ENCODE measurements at regions not wholly inside any gene's neighbourhood (a gene's known extent, or its start where the extent isn't known, plus 50 kb on each side); places are given as distances from the start of the nearest gene placed in this dataset.

DNA sequence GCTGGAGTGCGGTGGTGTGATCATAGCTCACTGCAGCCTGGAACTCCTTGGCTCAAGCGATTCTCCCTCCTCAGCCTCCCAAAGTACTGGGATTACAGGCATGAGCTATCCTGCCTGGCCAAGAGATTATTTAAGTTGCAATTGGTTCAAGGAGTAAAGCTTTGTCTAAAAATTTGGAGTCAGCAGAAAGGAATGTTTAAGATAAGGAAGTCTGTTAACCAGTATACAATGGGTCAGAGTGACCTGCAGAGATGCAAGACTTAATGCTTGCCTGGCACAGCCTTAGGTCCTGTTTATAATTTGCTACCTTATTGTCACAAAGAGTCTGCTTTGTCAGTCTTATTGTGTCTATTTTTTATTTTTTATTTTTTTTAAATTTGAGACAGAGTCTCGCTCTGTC is 826.2 kb downstream of the NLGN4X start:
- Mint-ChIP-seq H3K9me3 (no peaks in the 10 kb centered on the region), H3K27ac (no peak overlapping the region), H3K4me1 (ENCODE audit: low read depth) (no peaks in the 10 kb centered on the region), H3K36me3 (ENCODE audit: low read depth) (no peaks in the 10 kb centered on the region), H3K27me3 (no peaks in the 10 kb centered on the region), H3K4me3 (no peak overlapping the region)
- intact Hi-C loops (cut with micrococcal nuclease), result no loop called here

DNA sequence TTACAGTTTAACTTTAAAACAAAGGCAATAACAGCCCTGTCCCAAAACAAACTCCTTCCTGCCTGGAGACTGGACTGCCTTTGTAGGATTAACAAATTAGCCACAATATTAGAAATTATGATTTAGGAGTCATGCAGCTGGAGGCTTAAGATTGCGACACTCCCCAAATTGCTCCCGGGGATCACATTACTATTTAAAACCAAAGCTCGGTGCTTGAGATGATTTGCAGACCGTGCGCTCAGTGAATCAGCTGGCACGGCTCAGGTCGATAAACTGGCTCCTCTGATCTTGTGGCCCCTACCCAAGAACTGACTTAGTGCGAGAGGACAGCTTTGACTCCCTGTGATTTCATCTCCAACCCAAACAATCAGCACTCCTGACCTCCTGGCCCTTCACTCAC is 829.3 kb downstream of the NLGN4X start:
- Mint-ChIP-seq H3K36me3 (ENCODE audit: low read depth) (no peaks in the 10 kb centered on the region), H3K4me3 (no peak overlapping the region), H3K9me3 (no peaks in the 10 kb centered on the region), H3K4me1 (ENCODE audit: low read depth) (no peaks in the 10 kb centered on the region), H3K27ac (no peak overlapping the region), H3K27me3 (no peaks in the 10 kb centered on the region)
- intact Hi-C loops (cut with micrococcal nuclease), result no loop called here

DNA sequence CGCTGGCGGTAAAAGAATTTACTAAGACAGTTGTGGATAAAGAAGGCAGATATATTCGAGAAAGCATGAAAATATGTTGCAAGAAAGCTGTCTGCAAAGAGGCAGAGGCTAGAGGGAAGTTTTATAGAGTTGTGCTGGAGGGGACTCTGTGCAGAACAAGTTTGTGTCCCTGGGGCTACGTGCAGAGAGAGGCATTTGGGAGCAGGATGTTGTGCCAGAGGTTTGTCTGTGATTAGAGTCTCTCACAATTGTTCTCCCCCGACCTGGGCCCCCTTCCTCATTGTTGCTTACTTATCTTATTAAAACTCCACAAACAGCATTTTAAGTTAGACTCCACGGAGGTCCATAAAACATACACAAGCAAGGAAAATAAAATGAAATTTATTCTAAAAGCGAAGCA is 831.3 kb downstream of the NLGN4X start:
- H3K4me1 Mint-ChIP-seq (ENCODE audit: low read depth), result no peaks in the 10 kb centered on the region
- no peaks in the 10 kb centered on the region for H3K36me3 Mint-ChIP-seq (ENCODE audit: low read depth)
- no peak overlapping the region for H3K4me3 Mint-ChIP-seq
- H3K27ac Mint-ChIP-seq, result no peak overlapping the region
- H3K27me3 Mint-ChIP-seq, result no peaks in the 10 kb centered on the region
- no peaks in the 10 kb centered on the region for H3K9me3 Mint-ChIP-seq
- intact Hi-C loops (cut with micrococcal nuclease), result no loop called here

DNA sequence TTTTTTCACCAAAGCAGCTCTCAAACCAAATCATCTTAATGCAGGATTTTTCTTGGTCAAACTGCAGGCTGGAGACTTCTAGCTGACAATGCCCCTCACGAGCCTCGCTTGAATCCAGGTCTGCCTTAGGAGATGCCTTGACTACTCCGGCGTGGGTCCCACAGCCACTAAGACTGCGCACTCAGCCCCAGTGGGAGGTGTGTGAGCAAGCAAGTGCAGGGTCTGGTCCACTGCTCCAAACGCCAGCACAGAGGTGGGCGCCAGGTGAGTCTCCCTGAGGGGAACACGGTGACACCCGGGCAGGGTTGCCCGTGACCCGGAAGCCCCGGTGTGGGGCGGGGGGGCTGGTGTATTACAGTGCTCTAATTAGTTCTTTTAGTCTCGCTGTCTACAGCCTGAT is 838.3 kb downstream of the NLGN4X start:
- no peaks in the 10 kb centered on the region for H3K27me3 Mint-ChIP-seq
- no peak overlapping the region for H3K4me3 Mint-ChIP-seq
- H3K4me1 Mint-ChIP-seq (ENCODE audit: low read depth), result no peaks in the 10 kb centered on the region
- H3K27ac Mint-ChIP-seq, result no peak overlapping the region
- H3K36me3 Mint-ChIP-seq (ENCODE audit: low read depth), result no peaks in the 10 kb centered on the region
- intact Hi-C loops (cut with micrococcal nuclease), result no loop called here
- no peaks in the 10 kb centered on the region for H3K9me3 Mint-ChIP-seq

DNA sequence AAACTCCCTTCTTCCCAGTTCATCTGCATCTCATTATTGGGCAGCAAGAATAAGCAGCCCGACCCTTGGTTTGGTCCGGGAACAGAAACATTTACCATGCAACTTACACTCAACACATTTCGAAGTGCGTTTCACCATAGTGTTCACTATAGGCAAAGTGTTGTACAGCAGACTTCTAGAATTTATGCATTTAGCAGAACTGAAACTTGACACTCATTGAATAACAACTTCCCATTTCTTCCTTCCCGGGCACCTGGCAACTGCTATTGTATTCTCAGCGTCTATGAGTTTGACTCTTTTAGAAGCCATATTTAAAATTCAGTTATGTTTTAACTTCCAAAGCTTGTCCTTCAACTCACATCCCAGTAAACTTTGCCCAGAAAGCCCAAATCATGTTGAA is 840.6 kb downstream of the NLGN4X start:
- H3K27ac Mint-ChIP-seq, result no peak overlapping the region
- no peaks in the 10 kb centered on the region for H3K9me3 Mint-ChIP-seq
- H3K27me3 Mint-ChIP-seq, result no peaks in the 10 kb centered on the region
- no peak overlapping the region for H3K4me3 Mint-ChIP-seq
- intact Hi-C loops (cut with micrococcal nuclease), result no loop called here
- no peaks in the 10 kb centered on the region for H3K36me3 Mint-ChIP-seq (ENCODE audit: low read depth)
- no peaks in the 10 kb centered on the region for H3K4me1 Mint-ChIP-seq (ENCODE audit: low read depth)

DNA sequence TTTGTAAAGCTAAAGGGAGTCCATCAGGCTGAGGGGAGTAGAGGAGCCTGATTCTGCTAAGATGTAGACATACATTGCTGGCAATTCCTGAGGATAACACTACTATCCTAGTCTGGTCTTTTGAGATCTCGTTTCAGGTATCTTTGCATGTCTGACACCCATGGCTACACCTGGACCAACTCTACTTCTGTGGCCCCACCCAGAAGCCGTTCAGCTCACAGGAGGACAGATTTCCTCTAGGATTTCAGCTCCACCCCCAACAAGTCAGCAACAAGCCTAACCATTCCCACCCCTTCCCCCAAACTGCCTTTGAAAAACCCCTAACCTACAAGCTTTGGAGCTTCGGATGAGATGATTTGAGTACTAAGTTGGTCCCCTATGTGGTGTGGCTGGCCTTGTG is 848.2 kb downstream of the NLGN4X start:
- no peaks in the 10 kb centered on the region for H3K36me3 Mint-ChIP-seq (ENCODE audit: low read depth)
- no peaks in the 10 kb centered on the region for H3K9me3 Mint-ChIP-seq
- intact Hi-C loops (cut with micrococcal nuclease), result no loop called here
- no peaks in the 10 kb centered on the region for H3K27me3 Mint-ChIP-seq
- H3K4me1 Mint-ChIP-seq (ENCODE audit: low read depth), result no peaks in the 10 kb centered on the region
- H3K27ac Mint-ChIP-seq, result no peak overlapping the region
- H3K4me3 Mint-ChIP-seq, result no peak overlapping the region

DNA sequence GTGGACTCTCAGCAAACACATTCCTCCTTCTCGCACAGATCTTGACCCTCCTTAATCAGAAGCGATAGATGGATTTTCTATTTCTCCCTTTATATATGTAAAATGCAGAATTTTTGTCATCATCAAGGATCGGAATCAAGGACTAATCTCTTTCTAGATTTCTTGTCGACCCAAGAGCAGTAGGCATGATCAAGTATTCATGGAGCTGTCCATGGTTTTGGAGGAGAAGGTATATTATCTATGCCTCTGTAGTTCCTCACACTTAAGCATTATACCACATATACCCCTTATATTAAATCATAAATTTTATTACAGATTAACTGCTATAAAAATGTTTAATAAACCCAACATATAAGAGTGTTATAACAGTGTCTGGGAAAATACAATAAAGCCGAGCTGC is 886.8 kb downstream of the NLGN4X start:
- Mint-ChIP-seq H3K27ac (no peak overlapping the region), H3K4me1 (ENCODE audit: low read depth) (no peaks in the 10 kb centered on the region), H3K9me3 (peaks cover 15% of the 10 kb centered on the region), H3K4me3 (no peak overlapping the region), H3K36me3 (ENCODE audit: low read depth) (no peaks in the 10 kb centered on the region), H3K27me3 (no peaks in the 10 kb centered on the region)
- intact Hi-C loops (cut with micrococcal nuclease), result no loop called here

DNA sequence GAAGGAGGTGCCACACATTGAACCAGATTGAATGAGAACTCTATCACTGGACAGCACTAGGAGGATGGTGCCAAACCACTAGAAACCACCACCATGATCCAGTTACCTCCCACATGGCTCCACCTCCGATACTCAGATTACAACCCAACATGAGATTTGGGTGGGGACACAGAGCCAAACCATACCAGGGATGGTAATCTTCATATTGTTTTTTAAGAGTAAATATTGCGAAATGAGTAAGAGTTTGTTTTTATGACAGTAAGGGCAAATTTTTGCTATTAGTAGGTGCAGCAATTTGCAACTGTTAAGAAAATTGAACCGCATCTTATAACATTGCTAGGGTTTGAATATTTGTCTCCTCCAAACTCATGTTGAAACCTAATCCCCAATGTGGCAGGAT is 891.5 kb downstream of the NLGN4X start:
- Mint-ChIP-seq H3K36me3 (ENCODE audit: low read depth) (no peaks in the 10 kb centered on the region), H3K9me3 (peaks cover 13% of the 10 kb centered on the region), H3K27me3 (no peaks in the 10 kb centered on the region), H3K4me3 (no peak overlapping the region), H3K4me1 (ENCODE audit: low read depth) (no peaks in the 10 kb centered on the region), H3K27ac (no peak overlapping the region)
- intact Hi-C loops (cut with micrococcal nuclease), result no loop called here

DNA sequence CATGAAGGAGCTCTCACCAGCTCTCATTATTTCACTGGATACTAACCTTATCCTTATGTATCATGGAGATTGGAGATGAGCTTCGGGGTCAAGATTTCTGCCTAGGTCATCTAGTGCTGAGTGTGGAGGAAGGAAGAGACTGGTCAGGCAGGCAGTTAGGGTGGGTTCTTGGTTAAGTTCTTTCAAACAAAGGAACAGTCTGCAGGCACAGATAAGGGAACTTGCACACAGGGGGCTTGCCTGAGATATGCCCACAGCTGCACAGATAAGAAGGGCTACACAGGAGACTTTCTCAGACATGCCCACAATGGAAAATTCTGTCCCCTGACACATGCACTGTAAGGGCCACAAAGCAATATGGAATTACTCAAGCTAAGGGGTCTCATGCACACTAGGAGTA is 904.1 kb downstream of the NLGN4X start:
- Mint-ChIP-seq H3K27ac (no peak overlapping the region), H3K27me3 (no peaks in the 10 kb centered on the region), H3K4me3 (no peak overlapping the region), H3K36me3 (ENCODE audit: low read depth) (no peaks in the 10 kb centered on the region), H3K4me1 (ENCODE audit: low read depth) (no peaks in the 10 kb centered on the region), H3K9me3 (peaks cover 11% of the 10 kb centered on the region)
- intact Hi-C loops (cut with micrococcal nuclease), result no loop called here

DNA sequence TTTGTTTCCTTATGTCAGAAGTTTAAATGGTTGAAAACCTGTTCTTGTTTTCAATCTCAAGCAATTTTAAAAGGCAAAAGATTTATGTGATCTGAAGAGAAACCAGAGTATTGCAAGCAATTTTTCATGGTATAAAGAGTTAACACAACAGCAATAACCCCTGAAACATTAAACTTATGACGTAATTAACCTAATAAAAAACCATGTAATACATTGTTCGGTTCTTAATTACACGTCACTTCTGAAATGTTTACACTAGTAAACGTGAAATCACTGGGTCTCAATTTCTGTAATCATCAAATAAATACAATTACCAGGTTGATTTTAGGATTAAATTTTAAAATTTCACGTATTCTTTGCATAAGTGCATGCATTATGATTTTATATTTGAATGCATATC is 914.5 kb downstream of the NLGN4X start:
- H3K9me3 Mint-ChIP-seq, result no peaks in the 10 kb centered on the region

DNA sequence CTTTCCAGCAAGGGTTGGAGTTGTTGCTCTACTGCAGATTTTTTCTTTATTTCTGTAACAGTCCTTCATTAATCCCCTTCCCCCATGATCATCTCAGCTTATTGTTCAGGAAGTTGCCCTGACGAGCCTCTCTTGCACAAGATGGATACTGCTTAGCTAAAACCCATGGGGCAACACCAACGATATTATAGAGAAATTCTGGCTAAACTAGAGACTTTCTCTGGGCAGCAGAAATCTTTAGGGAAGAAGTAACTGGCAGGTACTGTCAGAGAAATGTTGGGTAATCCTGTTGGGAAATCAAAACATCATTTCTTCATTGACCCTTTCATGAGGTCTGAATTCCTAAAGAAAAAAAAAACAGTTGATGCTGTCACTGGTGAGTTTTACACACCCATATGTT is 921.3 kb downstream of the NLGN4X start:
- H3K27ac Mint-ChIP-seq, result no peak overlapping the region

More for the DNA sequence above, 914.5 kb downstream of the NLGN4X start:
- Mint-ChIP-seq H3K4me1 (ENCODE audit: low read depth) (no peaks in the 10 kb centered on the region), H3K27ac (no peak overlapping the region), H3K36me3 (ENCODE audit: low read depth) (no peaks in the 10 kb centered on the region), H3K4me3 (no peak overlapping the region), H3K27me3 (no peaks in the 10 kb centered on the region)
- intact Hi-C loops (cut with micrococcal nuclease), result no loop called here

DNA sequence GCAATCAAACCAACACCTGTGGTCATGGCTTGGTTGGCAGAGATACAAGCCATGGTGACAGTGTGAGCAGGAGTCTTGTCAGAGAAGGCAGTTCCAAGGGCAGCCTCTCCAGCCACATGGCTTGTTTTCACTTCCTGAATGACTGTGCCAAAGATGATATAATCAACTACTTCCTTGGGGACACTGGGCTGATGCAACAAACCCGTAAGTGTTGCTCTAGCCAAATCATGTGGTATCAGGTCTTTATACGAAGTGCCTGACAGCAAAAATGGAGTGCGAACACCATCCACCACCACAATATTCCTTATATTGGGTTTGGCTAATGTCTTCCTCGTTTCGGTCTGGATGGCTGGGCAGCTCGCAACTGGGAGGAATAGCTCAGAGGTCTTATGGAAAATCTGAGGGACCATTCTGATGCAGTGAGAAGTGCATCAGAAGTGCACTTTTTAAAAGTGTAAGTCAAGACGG is 922.0 kb downstream of the NLGN4X start:
- no peak overlapping the region for H3K27ac Mint-ChIP-seq
- no peak overlapping the region for H3K4me3 Mint-ChIP-seq
- intact Hi-C loops (cut with micrococcal nuclease), result no loop called here
- no peaks in the 10 kb centered on the region for H3K9me3 Mint-ChIP-seq
- H3K36me3 Mint-ChIP-seq (ENCODE audit: low read depth), result no peaks in the 10 kb centered on the region
- no peaks in the 10 kb centered on the region for H3K27me3 Mint-ChIP-seq
- no peaks in the 10 kb centered on the region for H3K4me1 Mint-ChIP-seq (ENCODE audit: low read depth)

More for the DNA sequence above, 921.3 kb downstream of the NLGN4X start:
- intact Hi-C loops (cut with micrococcal nuclease), result no loop called here
- H3K9me3 Mint-ChIP-seq, result no peaks in the 10 kb centered on the region
- H3K4me1 Mint-ChIP-seq (ENCODE audit: low read depth), result no peaks in the 10 kb centered on the region
- no peaks in the 10 kb centered on the region for H3K36me3 Mint-ChIP-seq (ENCODE audit: low read depth)
- H3K4me3 Mint-ChIP-seq, result no peak overlapping the region
- no peaks in the 10 kb centered on the region for H3K27me3 Mint-ChIP-seq

DNA sequence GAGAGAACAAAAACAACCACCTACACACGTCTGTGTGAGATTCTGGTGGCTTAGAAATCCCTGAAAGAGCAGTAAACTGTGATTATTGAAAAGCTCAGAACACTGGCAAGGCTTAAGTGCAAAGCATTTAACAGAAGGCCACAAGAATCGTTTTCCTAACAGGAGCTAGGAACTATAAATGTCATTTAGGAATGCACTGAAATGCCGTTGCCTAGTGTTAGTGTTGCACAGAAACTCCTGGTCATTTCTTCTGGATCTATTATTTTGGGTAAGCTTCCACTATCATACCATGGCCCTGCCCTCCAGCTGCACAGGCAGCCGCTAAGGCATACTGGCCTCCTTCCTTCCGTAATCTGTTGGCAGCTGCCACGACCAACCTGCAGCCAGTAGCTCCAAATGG is 923.2 kb downstream of the NLGN4X start:
- Mint-ChIP-seq H3K9me3 (no peaks in the 10 kb centered on the region), H3K4me3 (no peak overlapping the region), H3K27ac (no peak overlapping the region), H3K36me3 (ENCODE audit: low read depth) (no peaks in the 10 kb centered on the region), H3K4me1 (ENCODE audit: low read depth) (no peaks in the 10 kb centered on the region), H3K27me3 (no peaks in the 10 kb centered on the region)
- intact Hi-C loops (cut with micrococcal nuclease), result no loop called here

DNA sequence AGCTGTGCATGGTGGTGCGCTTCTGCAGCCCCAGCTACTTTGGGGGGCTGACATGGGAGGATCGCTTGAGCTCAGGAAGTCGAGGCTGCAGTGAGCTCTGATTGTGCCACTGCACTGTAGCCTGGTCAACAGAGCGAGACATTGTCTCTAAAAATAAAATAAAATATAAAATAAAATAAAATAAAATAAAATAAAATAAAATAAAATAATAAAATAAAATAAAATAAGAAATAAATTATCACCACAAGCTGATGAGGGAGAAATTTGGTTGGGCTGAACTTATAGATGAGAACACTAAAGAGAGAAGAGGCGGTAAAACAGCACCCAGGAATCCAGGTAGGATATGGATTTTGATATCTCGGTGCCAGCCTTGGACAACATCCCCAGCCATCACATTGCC is 933.7 kb downstream of the NLGN4X start:
- Mint-ChIP-seq H3K4me1 (ENCODE audit: low read depth) (no peaks in the 10 kb centered on the region), H3K9me3 (peaks cover 7% of the 10 kb centered on the region), H3K27me3 (no peaks in the 10 kb centered on the region), H3K27ac (no peak overlapping the region), H3K4me3 (no peak overlapping the region), H3K36me3 (ENCODE audit: low read depth) (no peaks in the 10 kb centered on the region)
- intact Hi-C loops (cut with micrococcal nuclease), result no loop called here

DNA sequence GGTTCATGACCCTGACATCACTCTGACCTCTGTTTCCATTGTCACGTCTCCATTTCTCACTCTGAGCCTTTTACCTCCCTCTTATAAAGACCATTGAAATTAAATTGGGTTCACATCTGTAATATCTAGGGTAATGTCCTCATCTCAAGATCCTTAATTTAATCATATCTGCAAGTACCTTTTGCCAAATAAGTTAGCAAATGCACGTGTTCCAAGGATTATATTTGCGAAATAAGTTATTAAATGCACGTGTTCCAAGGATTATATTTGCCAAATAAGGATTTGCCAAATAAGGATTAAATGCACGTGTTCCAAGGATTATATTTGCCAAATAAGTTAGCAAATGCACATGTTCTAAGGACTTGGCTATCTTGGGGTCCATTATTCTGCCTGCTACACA is 938.0 kb downstream of the NLGN4X start:
- Mint-ChIP-seq H3K4me3 (no peak overlapping the region), H3K4me1 (ENCODE audit: low read depth) (no peaks in the 10 kb centered on the region), H3K36me3 (ENCODE audit: low read depth) (no peaks in the 10 kb centered on the region), H3K27me3 (no peaks in the 10 kb centered on the region), H3K27ac (no peak overlapping the region), H3K9me3 (peaks cover 10% of the 10 kb centered on the region)
- intact Hi-C loops (cut with micrococcal nuclease), result no loop called here
